Testis (tissue), 2 donors: ENCODE measurements at regions not wholly inside any gene's neighbourhood (a gene's known extent, or its start where the extent isn't known, plus 50 kb on each side); places are given as distances from the start of the nearest gene placed in this dataset.

Experiments used
- POLR2A ChIP-seq: fragments of 450-650 bp; IDR thresholded peaks from one replicate; pipeline ENCODE4 v1.6.1; 2017; ENCODE audit warnings: antibody characterized with exemption, mild to moderate bottlenecking, moderate library complexity
- TF ChIP-seq, protein P1 (sequence below), 3 experiments: fragments of 450-650 bp in 2 of 3; fragments of 200-600 bp in 1 of 3; sonication (generic) in 1 of 3; IDR thresholded peaks; one replicate each; pipeline ENCODE4 v1.5.1; 2016 to 2019; ENCODE audit warnings: antibody characterized with exemption in 3 of 3, mild to moderate bottlenecking in 2 of 3, moderate library complexity in 1 of 3

DNA sequence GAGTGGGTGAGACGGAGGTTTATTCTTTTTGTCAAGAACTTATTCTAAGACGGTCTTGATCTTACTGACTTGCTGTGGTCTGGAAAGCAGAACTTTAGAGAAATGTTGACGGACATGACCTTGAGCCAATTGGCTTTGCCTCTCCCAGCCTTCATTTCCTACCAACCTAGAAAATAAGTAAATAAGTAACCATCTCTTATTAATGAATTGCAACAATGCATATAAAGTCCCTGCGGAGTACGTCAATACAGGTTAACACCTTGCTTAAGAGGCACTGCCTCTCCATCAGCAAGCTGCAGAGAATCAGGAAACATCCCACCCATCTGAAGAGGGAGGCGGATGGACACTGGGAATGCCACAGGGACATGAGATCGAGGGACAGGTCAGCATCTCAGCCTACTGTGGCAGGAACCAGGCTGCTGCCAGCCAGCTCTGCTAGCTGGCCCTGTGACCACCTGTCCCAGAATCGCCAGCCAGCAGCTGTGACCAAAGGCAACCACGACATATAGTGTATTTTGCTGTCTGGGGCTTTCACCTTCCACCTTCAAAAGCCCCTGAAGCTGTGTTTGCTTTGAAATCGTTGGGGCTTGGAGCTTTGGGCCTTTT is 208.3 kb downstream of the BCL11B start:
- TF ChIP-seq, protein P1, sequence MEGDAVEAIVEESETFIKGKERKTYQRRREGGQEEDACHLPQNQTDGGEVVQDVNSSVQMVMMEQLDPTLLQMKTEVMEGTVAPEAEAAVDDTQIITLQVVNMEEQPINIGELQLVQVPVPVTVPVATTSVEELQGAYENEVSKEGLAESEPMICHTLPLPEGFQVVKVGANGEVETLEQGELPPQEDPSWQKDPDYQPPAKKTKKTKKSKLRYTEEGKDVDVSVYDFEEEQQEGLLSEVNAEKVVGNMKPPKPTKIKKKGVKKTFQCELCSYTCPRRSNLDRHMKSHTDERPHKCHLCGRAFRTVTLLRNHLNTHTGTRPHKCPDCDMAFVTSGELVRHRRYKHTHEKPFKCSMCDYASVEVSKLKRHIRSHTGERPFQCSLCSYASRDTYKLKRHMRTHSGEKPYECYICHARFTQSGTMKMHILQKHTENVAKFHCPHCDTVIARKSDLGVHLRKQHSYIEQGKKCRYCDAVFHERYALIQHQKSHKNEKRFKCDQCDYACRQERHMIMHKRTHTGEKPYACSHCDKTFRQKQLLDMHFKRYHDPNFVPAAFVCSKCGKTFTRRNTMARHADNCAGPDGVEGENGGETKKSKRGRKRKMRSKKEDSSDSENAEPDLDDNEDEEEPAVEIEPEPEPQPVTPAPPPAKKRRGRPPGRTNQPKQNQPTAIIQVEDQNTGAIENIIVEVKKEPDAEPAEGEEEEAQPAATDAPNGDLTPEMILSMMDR (IDR thresholded peaks at IDR 0.05) = no peak
- TF ChIP-seq POLR2A = no peak
